AG09309 (cell line): ENCODE measurements at regions not wholly inside any gene's neighbourhood (a gene's known extent, or its start where the extent isn't known, plus 50 kb on each side); places are given as distances from the start of the nearest gene placed in this dataset.

Source experiments
- DNase-seq: peaks from one replicate; pipeline ENCODE4 v3.0.0-alpha.2; 2010; ENCODE audit warnings: low read depth
- H3K4me3 ChIP-seq: 2 replicates; pipeline ENCODE4 v1.5.1; 2011; ENCODE audit warnings: mild to moderate bottlenecking, low read depth, low read length, moderate library complexity; ENCODE audit not compliant: control insufficient read depth
- TF ChIP-seq, protein P1 (sequence below): IDR thresholded peaks from 2 replicates; pipeline ENCODE4 v1.5.1; 2011; ENCODE audit warnings: mild to moderate bottlenecking, low read depth, low read length, inconsistent platforms; ENCODE audit not compliant: insufficient read depth, control insufficient read depth; ENCODE audit errors: missing control alignments

DNA sequence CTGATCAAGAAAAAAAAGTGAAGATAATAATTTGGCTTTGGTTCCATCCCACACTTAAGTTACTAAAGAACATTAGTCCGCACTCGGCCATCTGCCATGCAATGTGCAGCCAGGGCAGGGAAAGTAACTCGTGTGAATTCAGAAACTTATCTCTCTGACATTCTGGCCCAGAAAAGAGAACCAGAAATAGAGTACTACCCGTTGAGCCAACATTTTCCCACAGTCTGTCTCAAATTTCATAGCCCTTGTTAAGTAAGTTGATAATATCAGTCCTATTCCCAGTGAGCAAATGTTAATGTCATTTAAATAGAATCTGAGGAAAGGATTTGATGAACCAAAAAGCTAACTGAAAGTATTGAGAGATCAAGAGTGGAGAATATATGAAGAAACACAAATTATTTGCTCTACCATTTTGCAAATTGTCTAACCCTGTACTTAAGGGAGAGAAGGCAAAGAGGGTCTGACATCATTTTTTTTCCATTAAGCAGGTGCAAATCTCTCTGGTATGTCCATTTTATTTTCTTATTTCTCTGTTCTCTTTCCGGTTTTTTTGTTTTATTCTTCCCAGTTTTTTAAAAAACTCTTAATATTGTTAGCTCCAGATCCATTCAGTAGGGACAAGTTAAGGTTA lies 156.3 kb downstream of the NDFIP2 start:
- TF ChIP-seq, protein P1, sequence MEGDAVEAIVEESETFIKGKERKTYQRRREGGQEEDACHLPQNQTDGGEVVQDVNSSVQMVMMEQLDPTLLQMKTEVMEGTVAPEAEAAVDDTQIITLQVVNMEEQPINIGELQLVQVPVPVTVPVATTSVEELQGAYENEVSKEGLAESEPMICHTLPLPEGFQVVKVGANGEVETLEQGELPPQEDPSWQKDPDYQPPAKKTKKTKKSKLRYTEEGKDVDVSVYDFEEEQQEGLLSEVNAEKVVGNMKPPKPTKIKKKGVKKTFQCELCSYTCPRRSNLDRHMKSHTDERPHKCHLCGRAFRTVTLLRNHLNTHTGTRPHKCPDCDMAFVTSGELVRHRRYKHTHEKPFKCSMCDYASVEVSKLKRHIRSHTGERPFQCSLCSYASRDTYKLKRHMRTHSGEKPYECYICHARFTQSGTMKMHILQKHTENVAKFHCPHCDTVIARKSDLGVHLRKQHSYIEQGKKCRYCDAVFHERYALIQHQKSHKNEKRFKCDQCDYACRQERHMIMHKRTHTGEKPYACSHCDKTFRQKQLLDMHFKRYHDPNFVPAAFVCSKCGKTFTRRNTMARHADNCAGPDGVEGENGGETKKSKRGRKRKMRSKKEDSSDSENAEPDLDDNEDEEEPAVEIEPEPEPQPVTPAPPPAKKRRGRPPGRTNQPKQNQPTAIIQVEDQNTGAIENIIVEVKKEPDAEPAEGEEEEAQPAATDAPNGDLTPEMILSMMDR = no peak
- no peak overlapping the region for H3K4me3 ChIP-seq
- no peak for DNase-seq

- H3K4me3 ChIP-seq = no peak overlapping the region
- TF ChIP-seq, protein P1 = peak; percentile 41
- peak; percentile 76 for DNase-seq
Measured at GRCh38 chr13:79631051-79631659, 150.2 kb downstream of the NDFIP2 start.

- DNase-seq = no peak
- TF ChIP-seq, protein P1 = no peak
- H3K4me3 ChIP-seq = no peak overlapping the region
Measured at GRCh38 chr13:79628463-79628862, 147.5 kb downstream of the NDFIP2 start.

- no peak overlapping the region for H3K4me3 ChIP-seq
- TF ChIP-seq, protein P1 = no peak
- DNase-seq = no peak
Measured at GRCh38 chr13:79626924-79627323, 146.0 kb downstream of the NDFIP2 start.

DNA sequence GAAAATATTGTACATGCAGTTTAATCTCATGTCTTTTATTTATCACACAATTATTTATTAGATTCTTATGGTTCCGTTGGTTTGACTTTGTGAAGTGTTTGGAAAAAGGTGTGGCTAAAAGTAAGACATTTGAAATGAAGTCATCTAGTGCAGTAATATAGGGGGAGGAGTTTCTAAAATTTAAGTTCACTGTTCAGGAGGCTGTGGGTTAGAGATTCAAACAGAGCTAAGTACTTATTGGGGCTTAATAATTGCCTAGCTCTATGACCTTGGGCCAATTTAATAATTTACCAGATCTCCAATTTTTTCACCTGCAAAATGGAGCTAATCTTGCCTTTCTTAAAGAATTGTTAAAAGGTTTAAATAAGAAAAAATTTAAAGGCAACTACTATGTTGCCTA lies 144.6 kb downstream of the NDFIP2 start:
- no peak overlapping the region for H3K4me3 ChIP-seq
- no peak for DNase-seq
- TF ChIP-seq, protein P1 = no peak

GRCh38 chr13:79621902-79622301 lies 140.9 kb downstream of the NDFIP2 start:
- no peak for DNase-seq
- TF ChIP-seq, protein P1 = no peak
- H3K4me3 ChIP-seq = no peak overlapping the region
